ENCODE measurements at regions not wholly inside any gene's neighbourhood (a gene's known extent, or its start where the extent isn't known, plus 50 kb on each side); places are given as distances from the start of the nearest gene placed in this dataset.
A peak's percentile ranks its signal among the peaks of the same experiment; 100 is the strongest.

- Histone ChIP-seq H3K36me3 (ENCODE audit: control insufficient read depth in 1 of 2, insufficient read depth in 2 of 2, low read depth in 1 of 2, low read length in 2 of 2) (no peaks in the 10 kb centered on the region), H3K9ac (ENCODE audit: low read length) (no peak overlapping the region), H3K4me3 (ENCODE audit: insufficient read depth in 1 of 2, low read depth in 1 of 2, low read length in 2 of 2) (no peak overlapping the region), H3K4ac (ENCODE audit: low read depth in 1 of 2, low read length in 2 of 2) (no peak overlapping the region), H3K79me1 (replicated peaks; ENCODE audit: low read length, poor library complexity, severe bottlenecking) (no peaks in the 10 kb centered on the region), H3K9me3 (ENCODE audit: control insufficient read depth, low read length) (no peaks in the 10 kb centered on the region), H3K23ac (ENCODE audit: low read length in 2 of 2) (no peak overlapping the region), H2AFZ (ENCODE audit: low read depth, low read length) (no peak overlapping the region), H3K4me1 (ENCODE audit: control insufficient read depth, insufficient read depth, low read depth, low read length) (no peaks in the 10 kb centered on the region), H3K14ac (ENCODE audit: low read length in 2 of 2) (no peak overlapping the region), H3K18ac (ENCODE audit: low read depth in 1 of 2, low read length in 2 of 2) (no peak overlapping the region), H2BK5ac (ENCODE audit: low read depth, low read length, poor library complexity, severe bottlenecking) (no peak overlapping the region), H3K4me2 (ENCODE audit: low read length, poor library complexity, severe bottlenecking) (no peak overlapping the region), H4K8ac (ENCODE audit: low read length) (no peak overlapping the region), H2BK120ac (ENCODE audit: low read depth, low read length) (no peak overlapping the region), H4K91ac (ENCODE audit: low read length) (no peak overlapping the region), H2BK15ac (ENCODE audit: low read depth, poor library complexity, severe bottlenecking) (no peak overlapping the region), H3K27ac (ENCODE audit: low read length, poor library complexity, severe bottlenecking) (no peak overlapping the region), H3K27me3 (ENCODE audit: control insufficient read depth in 1 of 2, insufficient read depth in 1 of 2, low read length in 2 of 2) (no peaks in the 10 kb centered on the region), H2AK5ac (ENCODE audit: low read length, severe bottlenecking) (no peak overlapping the region), H2BK12ac (ENCODE audit: low read length in 2 of 2) (no peak overlapping the region)
- WGBS, result 83% methylated on average over 1 of the region's 2 CpGs
- no peak for DNase-seq
Observed at GRCh38 chr13:33528896-33529295, 243.3 kb upstream of the STARD13 start.

GRCh38 chr13:33531484-33531883 is 245.9 kb upstream of the STARD13 start:
- Histone ChIP-seq H3K23ac (ENCODE audit: low read length in 2 of 2) (no peak overlapping the region), H2BK120ac (ENCODE audit: low read depth, low read length) (no peak overlapping the region), H2AK5ac (ENCODE audit: low read length, severe bottlenecking) (no peak overlapping the region), H3K79me1 (replicated peaks; ENCODE audit: low read length, poor library complexity, severe bottlenecking) (no peaks in the 10 kb centered on the region), H3K27ac (ENCODE audit: low read length, poor library complexity, severe bottlenecking) (no peak overlapping the region), H2BK12ac (ENCODE audit: low read length in 2 of 2) (no peak overlapping the region), H2BK5ac (ENCODE audit: low read depth, low read length, poor library complexity, severe bottlenecking) (no peak overlapping the region), H3K4me3 (ENCODE audit: insufficient read depth in 1 of 2, low read depth in 1 of 2, low read length in 2 of 2) (no peak overlapping the region), H4K8ac (ENCODE audit: low read length) (no peak overlapping the region), H3K14ac (ENCODE audit: low read length in 2 of 2) (no peak overlapping the region), H3K4me1 (ENCODE audit: control insufficient read depth, insufficient read depth, low read depth, low read length) (no peaks in the 10 kb centered on the region), H3K36me3 (ENCODE audit: control insufficient read depth in 1 of 2, insufficient read depth in 2 of 2, low read depth in 1 of 2, low read length in 2 of 2) (no peaks in the 10 kb centered on the region), H4K91ac (ENCODE audit: low read length) (no peak overlapping the region), H3K9ac (ENCODE audit: low read length) (no peak overlapping the region), H3K9me3 (ENCODE audit: control insufficient read depth, low read length) (no peaks in the 10 kb centered on the region), H3K4me2 (ENCODE audit: low read length, poor library complexity, severe bottlenecking) (no peak overlapping the region), H2BK15ac (ENCODE audit: low read depth, poor library complexity, severe bottlenecking) (no peak overlapping the region), H3K27me3 (ENCODE audit: control insufficient read depth in 1 of 2, insufficient read depth in 1 of 2, low read length in 2 of 2) (no peaks in the 10 kb centered on the region), H3K18ac (ENCODE audit: low read depth in 1 of 2, low read length in 2 of 2) (no peak overlapping the region), H3K4ac (ENCODE audit: low read depth in 1 of 2, low read length in 2 of 2) (no peak overlapping the region), H2AFZ (ENCODE audit: low read depth, low read length) (no peak overlapping the region)
- no peak for DNase-seq

- H3K36me3 ChIP-seq (ENCODE audit: control insufficient read depth in 1 of 2, insufficient read depth in 2 of 2, low read depth in 1 of 2, low read length in 2 of 2), result no peaks in the 10 kb centered on the region
- H3K4me2 ChIP-seq (ENCODE audit: low read length, poor library complexity, severe bottlenecking), result no peak overlapping the region
- no peaks in the 10 kb centered on the region for H3K79me1 ChIP-seq (replicated peaks; ENCODE audit: low read length, poor library complexity, severe bottlenecking)
- no peak overlapping the region for H3K14ac ChIP-seq (ENCODE audit: low read length in 2 of 2)
- no peak overlapping the region for H3K18ac ChIP-seq (ENCODE audit: low read depth in 1 of 2, low read length in 2 of 2)
- no peak overlapping the region for H2BK15ac ChIP-seq (ENCODE audit: low read depth, poor library complexity, severe bottlenecking)
- no peak overlapping the region for H3K27ac ChIP-seq (ENCODE audit: low read length, poor library complexity, severe bottlenecking)
- no peak overlapping the region for H2BK120ac ChIP-seq (ENCODE audit: low read depth, low read length)
- H2AK5ac ChIP-seq (ENCODE audit: low read length, severe bottlenecking), result no peak overlapping the region
- H2AFZ ChIP-seq (ENCODE audit: low read depth, low read length), result no peak overlapping the region
- peak overlapping the region in 1 of 2 experiments; percentile 78 for H2BK12ac ChIP-seq (ENCODE audit: low read length in 2 of 2)
- no peak for DNase-seq
- no peak overlapping the region for H2BK5ac ChIP-seq (ENCODE audit: low read depth, low read length, poor library complexity, severe bottlenecking)
- 100% methylated on average over 3 of the region's 4 CpGs for WGBS
- H3K9ac ChIP-seq (ENCODE audit: low read length), result no peak overlapping the region
- H3K9me3 ChIP-seq (ENCODE audit: control insufficient read depth, low read length), result no peaks in the 10 kb centered on the region
- H4K91ac ChIP-seq (ENCODE audit: low read length), result no peak overlapping the region
- H3K4ac ChIP-seq (ENCODE audit: low read depth in 1 of 2, low read length in 2 of 2), result no peak overlapping the region
- H4K8ac ChIP-seq (ENCODE audit: low read length), result peak overlapping the region; percentile 72
- no peak overlapping the region for H3K4me3 ChIP-seq (ENCODE audit: insufficient read depth in 1 of 2, low read depth in 1 of 2, low read length in 2 of 2)
- no peak overlapping the region for H3K23ac ChIP-seq (ENCODE audit: low read length in 2 of 2)
- no peaks in the 10 kb centered on the region for H3K4me1 ChIP-seq (ENCODE audit: control insufficient read depth, insufficient read depth, low read depth, low read length)
- no peaks in the 10 kb centered on the region for H3K27me3 ChIP-seq (ENCODE audit: control insufficient read depth in 1 of 2, insufficient read depth in 1 of 2, low read length in 2 of 2)
Observed at GRCh38 chr13:33535061-33535460, 249.5 kb upstream of the STARD13 start.

GRCh38 chr13:33536601-33537000 is 251.0 kb upstream of the STARD13 start:
- no peak overlapping the region for H2AFZ ChIP-seq (ENCODE audit: low read depth, low read length)
- H3K27ac ChIP-seq (ENCODE audit: low read length, poor library complexity, severe bottlenecking), result no peak overlapping the region
- no peak overlapping the region for H3K14ac ChIP-seq (ENCODE audit: low read length in 2 of 2)
- H3K27me3 ChIP-seq (ENCODE audit: control insufficient read depth in 1 of 2, insufficient read depth in 1 of 2, low read length in 2 of 2), result no peaks in the 10 kb centered on the region
- no peak overlapping the region for H2BK120ac ChIP-seq (ENCODE audit: low read depth, low read length)
- H3K36me3 ChIP-seq (ENCODE audit: control insufficient read depth in 1 of 2, insufficient read depth in 2 of 2, low read depth in 1 of 2, low read length in 2 of 2), result no peaks in the 10 kb centered on the region
- H3K9ac ChIP-seq (ENCODE audit: low read length), result peak overlapping the region; percentile 29
- no peak overlapping the region for H2BK12ac ChIP-seq (ENCODE audit: low read length in 2 of 2)
- no peak overlapping the region for H3K18ac ChIP-seq (ENCODE audit: low read depth in 1 of 2, low read length in 2 of 2)
- H2BK5ac ChIP-seq (ENCODE audit: low read depth, low read length, poor library complexity, severe bottlenecking), result no peak overlapping the region
- no peak overlapping the region for H3K4me3 ChIP-seq (ENCODE audit: insufficient read depth in 1 of 2, low read depth in 1 of 2, low read length in 2 of 2)
- 59% methylated on average over 1 of the region's 2 CpGs for WGBS
- no peaks in the 10 kb centered on the region for H3K4me1 ChIP-seq (ENCODE audit: control insufficient read depth, insufficient read depth, low read depth, low read length)
- no peaks in the 10 kb centered on the region for H3K79me1 ChIP-seq (replicated peaks; ENCODE audit: low read length, poor library complexity, severe bottlenecking)
- no peak overlapping the region for H4K91ac ChIP-seq (ENCODE audit: low read length)
- no peak overlapping the region for H2BK15ac ChIP-seq (ENCODE audit: low read depth, poor library complexity, severe bottlenecking)
- no peak overlapping the region for H4K8ac ChIP-seq (ENCODE audit: low read length)
- H3K4ac ChIP-seq (ENCODE audit: low read depth in 1 of 2, low read length in 2 of 2), result no peak overlapping the region
- no peak overlapping the region for H2AK5ac ChIP-seq (ENCODE audit: low read length, severe bottlenecking)
- H3K23ac ChIP-seq (ENCODE audit: low read length in 2 of 2), result no peak overlapping the region
- H3K9me3 ChIP-seq (ENCODE audit: control insufficient read depth, low read length), result no peaks in the 10 kb centered on the region
- no peak overlapping the region for H3K4me2 ChIP-seq (ENCODE audit: low read length, poor library complexity, severe bottlenecking)
- DNase-seq, result no peak
